Fibroblast of skin of scalp (primary cell): ENCODE measurements at regions not wholly inside any gene's neighbourhood (a gene's known extent, or its start where the extent isn't known, plus 50 kb on each side); places are given as distances from the start of the nearest gene placed in this dataset.
"Not testable (repeated sequence)": the region's sequence is repeated elsewhere in the genome, so short reads cannot be mapped to it uniquely, and the experiment has no call there.

Experiments used
- DNase-seq: peaks from one replicate; pipeline ENCODE4 v3.0.0-alpha.2; 2013

GRCh38 chr2:120631724-120632123, 103.9 kb upstream of the GLI2 start:
- no peak for DNase-seq

- no peak for DNase-seq
These were observed 102.6 kb upstream of the GLI2 start for GRCh38 chr2:120632796-120633646.

GRCh38 chr2:120634533-120634932, 101.1 kb upstream of the GLI2 start:
- DNase-seq = no peak

GRCh38 chr2:120635146-120635545, 100.5 kb upstream of the GLI2 start:
- no peak for DNase-seq

GRCh38 chr2:120637847-120638246, 97.8 kb upstream of the GLI2 start:
- DNase-seq = no peak

- DNase-seq = no peak
These were observed 97.2 kb upstream of the GLI2 start for GRCh38 chr2:120638450-120638849.

GRCh38 chr2:120641366-120641771, 94.3 kb upstream of the GLI2 start:
- DNase-seq = peak; percentile 52

GRCh38 chr2:120642646-120643045, 93.0 kb upstream of the GLI2 start:
- DNase-seq = no peak

- DNase-seq = no peak
These were observed 88.7 kb upstream of the GLI2 start for GRCh38 chr2:120646994-120647393.

- peak; percentile 85 for DNase-seq
These were observed 88.2 kb upstream of the GLI2 start for GRCh38 chr2:120647487-120647886.

- not testable (repeated sequence) for DNase-seq
These were observed 86.3 kb upstream of the GLI2 start for GRCh38 chr2:120649381-120649780.

- no peak for DNase-seq
These were observed 85.5 kb upstream of the GLI2 start for GRCh38 chr2:120650022-120650644.

- no peak for DNase-seq
These were observed 83.8 kb upstream of the GLI2 start for GRCh38 chr2:120651818-120652217.

GRCh38 chr2:120653046-120653445, 82.6 kb upstream of the GLI2 start:
- peak; percentile 74 for DNase-seq

- DNase-seq = no peak
These were observed 81.8 kb upstream of the GLI2 start for GRCh38 chr2:120653871-120654270.

GRCh38 chr2:120654381-120655134, 81.1 kb upstream of the GLI2 start:
- DNase-seq = no peak

GRCh38 chr2:120656273-120656950, 79.3 kb upstream of the GLI2 start:
- DNase-seq = no peak

GRCh38 chr2:120658042-120658769, 77.5 kb upstream of the GLI2 start:
- no peak for DNase-seq

- DNase-seq = no peak
These were observed 76.9 kb upstream of the GLI2 start for GRCh38 chr2:120658770-120659158.

- DNase-seq = no peak
These were observed 76.2 kb upstream of the GLI2 start for GRCh38 chr2:120659275-120659977.

- no peak for DNase-seq
These were observed 75.5 kb upstream of the GLI2 start for GRCh38 chr2:120660056-120660694.
